Kidney (tissue), 13 donors: ENCODE measurements at regions not wholly inside any gene's neighbourhood (a gene's known extent, or its start where the extent isn't known, plus 50 kb on each side); places are given as distances from the start of the nearest gene placed in this dataset.
A peak's percentile ranks its signal among the peaks of the same experiment; 100 is the strongest.

Experiments
- DNase-seq, 5 donors: peaks; one replicate each; pipeline ENCODE4 v3.0.0-alpha.2; 2013 to 2020
- FAIRE-seq: peaks from 2 replicates; lab custom pipeline; 2012; peaks lifted over from hg19 to GRCh38; lab: Jason Lieb, UNC
- H3K27ac ChIP-seq, 2 donors: one replicate each; pipeline ENCODE4 v1.7.0; 2013; ENCODE audit warnings: low read depth in 2 of 2, low read length in 2 of 2, inconsistent platforms in 1 of 2
- H3K27me3 ChIP-seq: one replicate; pipeline ENCODE4 v1.7.1; 2013; ENCODE audit warnings: low read length, inconsistent platforms; ENCODE audit not compliant: control insufficient read depth, insufficient read depth
- H3K36me3 ChIP-seq, 3 donors: one replicate each; pipeline versions ENCODE4 v1.7.0 to v1.7.1; 2013; ENCODE audit warnings: low read length in 3 of 3, control low read depth in 1 of 3, inconsistent platforms in 1 of 3; ENCODE audit not compliant: insufficient read depth in 3 of 3, control insufficient read depth in 2 of 3
- H3K4me1 ChIP-seq, 3 donors: one replicate each; pipeline versions ENCODE4 v1.7.0 to v1.7.1; 2013; ENCODE audit warnings: low read length in 3 of 3, inconsistent platforms in 1 of 3, low read depth in 1 of 3; ENCODE audit not compliant: control insufficient read depth in 2 of 3, insufficient read depth in 2 of 3
- H3K4me3 ChIP-seq, 3 donors: one replicate each; pipeline versions ENCODE4 v1.7.0 to v1.8.1; 2013; ENCODE audit warnings: low read length in 3 of 3, control low read depth in 1 of 3, inconsistent platforms in 1 of 3
- H3K9ac ChIP-seq, 3 donors: one replicate each; pipeline versions ENCODE4 v1.7.0 to v1.7.1; 2013; ENCODE audit warnings: low read length in 3 of 3, control low read depth in 1 of 3, inconsistent platforms in 1 of 3
- H3K9me3 ChIP-seq, 3 donors: one replicate each; pipeline versions ENCODE4 v1.7.0 to v1.7.1; 2013; ENCODE audit warnings: low read length in 3 of 3, control low read depth in 1 of 3, inconsistent platforms in 1 of 3; ENCODE audit not compliant: control insufficient read depth in 2 of 3, insufficient read depth in 1 of 3
- intact Hi-C: fragments of 100-400 bp; cut with DNase I; formaldehyde crosslinking; loops from one replicate; pipeline ENCODE4 v1.11.1; 2022
- TF ChIP-seq, protein P1 (sequence below): IDR thresholded peaks from 3 replicates; pipeline ENCODE4 v1.5.1; 2012; ENCODE audit warnings: mild to moderate bottlenecking, moderate library complexity, borderline replicate concordance; ENCODE audit not compliant: insufficient read depth; ENCODE audit errors: extremely low read depth
- donor health status: control.
- donor health status: control.
- donor health status: control.
- donor health status: control.
- donor health status: control.
- donor health status: DM: yes; HTN: yes; CAD: no.
- donor health status: Normal renal cell carcinoma (clear cell type).

DNA sequence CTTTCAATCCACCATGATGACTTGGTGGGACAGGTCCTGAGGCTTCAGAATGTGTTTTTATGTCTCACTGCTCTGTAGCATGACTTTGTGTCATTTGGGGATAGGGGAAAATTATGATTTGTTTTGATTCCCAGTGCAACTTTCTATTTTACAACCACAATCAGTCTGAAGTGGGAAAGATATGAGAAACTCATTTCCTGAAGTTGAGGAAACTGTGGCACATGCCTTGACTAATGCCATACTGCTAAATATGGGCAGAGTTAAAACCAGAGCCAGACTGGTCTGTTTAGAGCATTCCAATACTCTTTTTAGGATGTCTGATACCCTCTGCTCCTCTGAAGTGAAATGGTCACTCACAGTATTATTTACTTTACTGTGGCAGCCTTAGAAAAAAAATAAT, 307.7 kb downstream of the ADRA2A start:
- no peak overlapping the region for H3K4me3 ChIP-seq
- no peak overlapping the region for H3K27ac ChIP-seq
- H3K9ac ChIP-seq, result no peak overlapping the region
- no peak for DNase-seq
- H3K4me1 ChIP-seq, result no peaks in the 10 kb centered on the region
- intact Hi-C loops, result no loop called here
- no peaks in the 10 kb centered on the region for H3K9me3 ChIP-seq
- no peaks in the 10 kb centered on the region for H3K36me3 ChIP-seq
- no peaks in the 10 kb centered on the region for H3K27me3 ChIP-seq
- FAIRE-seq, result no peak
- TF ChIP-seq, protein P1, sequence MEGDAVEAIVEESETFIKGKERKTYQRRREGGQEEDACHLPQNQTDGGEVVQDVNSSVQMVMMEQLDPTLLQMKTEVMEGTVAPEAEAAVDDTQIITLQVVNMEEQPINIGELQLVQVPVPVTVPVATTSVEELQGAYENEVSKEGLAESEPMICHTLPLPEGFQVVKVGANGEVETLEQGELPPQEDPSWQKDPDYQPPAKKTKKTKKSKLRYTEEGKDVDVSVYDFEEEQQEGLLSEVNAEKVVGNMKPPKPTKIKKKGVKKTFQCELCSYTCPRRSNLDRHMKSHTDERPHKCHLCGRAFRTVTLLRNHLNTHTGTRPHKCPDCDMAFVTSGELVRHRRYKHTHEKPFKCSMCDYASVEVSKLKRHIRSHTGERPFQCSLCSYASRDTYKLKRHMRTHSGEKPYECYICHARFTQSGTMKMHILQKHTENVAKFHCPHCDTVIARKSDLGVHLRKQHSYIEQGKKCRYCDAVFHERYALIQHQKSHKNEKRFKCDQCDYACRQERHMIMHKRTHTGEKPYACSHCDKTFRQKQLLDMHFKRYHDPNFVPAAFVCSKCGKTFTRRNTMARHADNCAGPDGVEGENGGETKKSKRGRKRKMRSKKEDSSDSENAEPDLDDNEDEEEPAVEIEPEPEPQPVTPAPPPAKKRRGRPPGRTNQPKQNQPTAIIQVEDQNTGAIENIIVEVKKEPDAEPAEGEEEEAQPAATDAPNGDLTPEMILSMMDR, result no peak

DNA sequence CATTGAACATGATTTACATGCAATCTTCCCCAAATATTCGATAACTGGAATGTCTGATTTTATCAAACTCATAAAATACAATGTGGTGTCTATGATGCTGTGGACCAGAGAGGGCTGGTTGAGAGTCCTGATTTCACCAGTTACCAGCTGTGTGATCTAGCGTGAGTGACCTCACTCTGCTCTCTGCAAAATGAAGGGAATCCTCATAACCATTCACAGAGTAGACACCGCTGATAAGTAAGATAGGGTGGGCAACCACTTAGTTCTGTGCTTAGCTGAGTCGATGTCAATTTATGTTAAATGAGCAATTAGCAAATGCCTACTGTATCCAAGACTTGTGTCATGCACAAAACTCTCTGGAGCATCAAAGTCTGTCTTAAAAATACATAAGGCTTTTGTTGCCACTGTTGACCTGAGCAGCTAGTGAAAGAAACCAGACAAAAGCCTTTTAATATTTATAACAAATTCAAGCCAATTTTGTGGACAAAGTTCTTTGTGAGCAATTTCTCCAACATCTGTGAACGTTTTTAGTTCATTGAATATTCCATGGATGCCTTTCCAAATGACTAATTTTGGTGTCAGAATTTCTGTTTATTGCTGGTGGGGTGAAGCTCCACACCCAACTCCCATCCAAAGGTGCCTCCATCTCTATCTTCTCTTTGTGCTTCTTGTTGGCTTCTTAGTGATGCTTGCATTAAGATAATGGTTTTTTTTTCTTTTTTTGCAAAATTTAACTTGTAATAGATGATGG, 314.2 kb downstream of the ADRA2A start:
- FAIRE-seq (no peak), DNase-seq (no peak)
- H3K4me1 ChIP-seq, result no peaks in the 10 kb centered on the region
- H3K36me3 ChIP-seq, result no peaks in the 10 kb centered on the region
- no peak overlapping the region for H3K27ac ChIP-seq
- H3K9me3 ChIP-seq, result no peaks in the 10 kb centered on the region
- H3K4me3 ChIP-seq, result no peak overlapping the region
- no peak overlapping the region for H3K9ac ChIP-seq
- intact Hi-C loops, result no loop called here
- no peaks in the 10 kb centered on the region for H3K27me3 ChIP-seq
- TF ChIP-seq, protein P1, result no peak

GRCh38 chr10:111392159-111392558, 315.3 kb downstream of the ADRA2A start:
- FAIRE-seq, result no peak

More at GRCh38 chr10:111392159-111392558, 315.3 kb downstream of the ADRA2A start:
- H3K4me1 ChIP-seq, result no peaks in the 10 kb centered on the region
- DNase-seq, result peak in 1 of 5 donors; percentile 12
- H3K9me3 ChIP-seq, result no peaks in the 10 kb centered on the region
- intact Hi-C loops, result no loop called here
- H3K27ac ChIP-seq, result no peak overlapping the region
- H3K9ac ChIP-seq, result no peak overlapping the region
- H3K4me3 ChIP-seq, result no peak overlapping the region
- TF ChIP-seq, protein P1, result no peak
- no peaks in the 10 kb centered on the region for H3K36me3 ChIP-seq
- H3K27me3 ChIP-seq, result no peaks in the 10 kb centered on the region
